Cardiac fibroblast (primary cell): ENCODE measurements at regions not wholly inside any gene's neighbourhood (a gene's known extent, or its start where the extent isn't known, plus 50 kb on each side); places are given as distances from the start of the nearest gene placed in this dataset.

ENCODE experiments used
- DNase-seq, 2 donors: peaks; one replicate each; pipeline versions ENCODE4 v3.0.0 to v3.0.0-alpha.2; 2010; ENCODE audit warnings: low read depth in 2 of 2
- H3K4me3 ChIP-seq, 2 donors: replicated peaks in 1 of 2; 1 replicate in 1 of 2; 2 replicates in 1 of 2; pipeline ENCODE4 v1.5.1; 2011; ENCODE audit warnings: low read depth in 2 of 2, low read length in 2 of 2, mild to moderate bottlenecking in 2 of 2, moderate library complexity in 1 of 2
- CTCF ChIP-seq: IDR thresholded peaks from one replicate; pipeline ENCODE4 v1.5.1; 2011; ENCODE audit warnings: low read depth, mild to moderate bottlenecking, low read length, inconsistent platforms

GRCh38 chr4:152218576-152218975 is 317.3 kb downstream of the FBXW7 start:
- H3K4me3 ChIP-seq = no peak overlapping the region
- DNase-seq = no peak
- TF ChIP-seq CTCF = no peak

- H3K4me3 ChIP-seq = no peak overlapping the region
- no peak for TF ChIP-seq CTCF
- no peak for DNase-seq
Measured at GRCh38 chr4:152217896-152218295, 318.0 kb downstream of the FBXW7 start.

GRCh38 chr4:152211936-152212653 is 323.8 kb downstream of the FBXW7 start:
- no peak for TF ChIP-seq CTCF
- DNase-seq = no peak
- no peak overlapping the region for H3K4me3 ChIP-seq

DNA sequence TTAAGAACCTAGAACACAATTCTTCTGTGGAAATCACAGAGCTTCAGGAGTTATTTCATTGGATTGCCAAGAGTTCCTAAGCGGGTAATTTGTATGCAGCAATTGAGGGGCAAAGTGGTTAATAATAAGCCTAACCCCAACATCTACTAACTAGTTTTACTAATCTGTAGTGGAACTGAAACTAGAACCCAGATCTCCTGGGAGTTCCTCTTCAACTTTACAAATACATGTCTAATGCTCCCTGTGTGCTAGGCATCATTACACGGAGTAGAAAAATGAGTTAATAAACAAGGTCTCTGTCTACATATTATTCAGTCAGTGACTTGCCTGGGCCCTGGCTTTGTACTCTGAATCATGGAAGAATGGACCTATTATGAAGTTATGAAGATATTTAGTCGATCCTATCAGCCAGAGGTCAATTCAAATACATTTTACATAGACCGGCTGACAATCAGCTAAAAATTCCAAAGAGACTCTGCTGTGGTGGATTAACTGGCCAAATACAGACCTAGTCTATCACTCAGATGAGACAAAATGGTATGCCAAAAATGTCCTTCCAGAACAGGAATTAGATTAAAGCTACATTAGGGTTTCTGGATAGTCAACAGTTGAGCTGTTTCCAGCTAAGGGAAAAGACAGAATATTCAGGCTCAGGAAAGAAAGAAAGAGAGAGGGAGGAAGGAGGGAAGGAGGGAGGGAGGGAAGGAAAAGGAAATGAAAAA is 326.0 kb downstream of the FBXW7 start:
- TF ChIP-seq CTCF = no peak
- no peak overlapping the region for H3K4me3 ChIP-seq
- DNase-seq = no peak

GRCh38 chr4:152207378-152207720 is 328.5 kb downstream of the FBXW7 start:
- TF ChIP-seq CTCF = no peak
- DNase-seq = no peak
- no peak overlapping the region for H3K4me3 ChIP-seq

- DNase-seq = peak in 1 of 2 donors; percentile 5
- H3K4me3 ChIP-seq = no peak overlapping the region
- no peak for TF ChIP-seq CTCF
Measured at GRCh38 chr4:152206646-152207377, 329.1 kb downstream of the FBXW7 start.
